Endothelial cell of umbilical vein (primary cell): ENCODE measurements at regions not wholly inside any gene's neighbourhood (a gene's known extent, or its start where the extent isn't known, plus 50 kb on each side); places are given as distances from the start of the nearest gene placed in this dataset.

Experiments
- BruUV-seq: library from RNA; stranded (reverse); fragments of 400-500 nt; replicated peaks from 2 replicates; lab custom pipeline; 2021; lab: Mats Ljungman, UMichigan
- CTCF ChIA-PET: fragments of 300-600, 350-600 bp; sonication (Branson Sonifier 250); formaldehyde crosslinking; loops from one replicate; lab custom pipeline; 2021; ENCODE audit warnings: antibody characterized with exemption, inconsistent platforms; lab: Charles Lee
- POLR2A ChIA-PET: fragments of 300-600, 350-600 bp; sonication (Branson Sonifier 250); formaldehyde crosslinking; loops from one replicate; lab custom pipeline; 2021; ENCODE audit warnings: antibody characterized with exemption, inconsistent platforms; lab: Charles Lee
- DNase-seq: peaks from one replicate; pipeline ENCODE4 v3.0.0-alpha.2; 2011; ENCODE audit warnings: low read depth, low spot score
- FAIRE-seq: peaks from 2 replicates; lab custom pipeline; 2011; peaks lifted over from hg19 to GRCh38; lab: Jason Lieb, UNC
- H2AFZ ChIP-seq: 2 replicates; pipeline ENCODE4 v1.6.0; 2012; ENCODE audit warnings: low read depth, low read length, control low read depth, inconsistent platforms
- H3K27ac ChIP-seq: 2 replicates; pipeline ENCODE4 v1.5.1; 2011; ENCODE audit warnings: low read depth, mild to moderate bottlenecking, control low read depth, low read length, moderate library complexity; ENCODE audit not compliant: insufficient read depth
- H3K27me3 ChIP-seq, 2 experiments: 2 replicates each; pipeline versions ENCODE4 v1.6.0 to v1.6.1; 2011; ENCODE audit warnings: low read length in 2 of 2, mixed read lengths in 1 of 2; ENCODE audit not compliant: control insufficient read depth in 2 of 2, insufficient read depth in 2 of 2
- H3K36me3 ChIP-seq, 2 experiments: 2 replicates in 1 of 2; 3 replicates in 1 of 2; pipeline ENCODE4 v1.5.1; 2011; ENCODE audit warnings: low read length in 2 of 2, mild to moderate bottlenecking in 1 of 2, moderate library complexity in 1 of 2; ENCODE audit not compliant: control insufficient read depth in 2 of 2, insufficient read depth in 2 of 2; ENCODE audit errors: extremely low read depth in 1 of 2
- H3K4me1 ChIP-seq: 3 replicates; pipeline ENCODE4 v1.5.1; 2011; ENCODE audit warnings: mild to moderate bottlenecking, low read length; ENCODE audit not compliant: control insufficient read depth, insufficient read depth; ENCODE audit errors: extremely low read depth
- H3K4me2 ChIP-seq: 2 replicates; pipeline ENCODE4 v1.6.1; 2011; ENCODE audit warnings: low read length, control low read depth, mixed read lengths; ENCODE audit not compliant: insufficient read depth
- H3K4me3 ChIP-seq, 3 experiments: fragments of 200-600 bp in 1 of 3; sonication (generic), shearing (Covaris generic) in 1 of 3; replicated peaks in 1 of 3; 2 replicates each; pipeline ENCODE4 v1.5.1; 2011 to 2016; ENCODE audit warnings: control low read depth in 3 of 3, low read length in 3 of 3, mild to moderate bottlenecking in 2 of 3, inconsistent platforms in 1 of 3, low read depth in 1 of 3, moderate library complexity in 1 of 3; ENCODE audit not compliant: insufficient read depth in 1 of 3
- H3K79me2 ChIP-seq: 2 replicates; pipeline ENCODE4 v1.6.0; 2012; ENCODE audit warnings: low read length, inconsistent platforms; ENCODE audit not compliant: control insufficient read depth, insufficient read depth
- H3K9ac ChIP-seq: replicated peaks from 2 replicates; pipeline ENCODE3; 2011; ENCODE audit warnings: low read length, control low read depth; ENCODE audit not compliant: insufficient read depth; ENCODE audit errors: extremely low read depth
- H3K9me1 ChIP-seq: replicated peaks from 3 replicates; pipeline ENCODE4 v1.6.0; 2011; ENCODE audit warnings: mild to moderate bottlenecking, low read length; ENCODE audit not compliant: control insufficient read depth, insufficient read depth; ENCODE audit errors: extremely low read depth
- H3K9me3 ChIP-seq: replicated peaks from 2 replicates; pipeline ENCODE4 v1.5.1; 2012; ENCODE audit warnings: low read length, inconsistent platforms; ENCODE audit not compliant: control insufficient read depth, insufficient read depth
- H4K20me1 ChIP-seq: replicated peaks from 2 replicates; pipeline ENCODE3; 2011; ENCODE audit warnings: mild to moderate bottlenecking, low read length; ENCODE audit not compliant: control insufficient read depth, insufficient read depth; ENCODE audit errors: extremely low read depth
- CTCF ChIP-seq, 2 donors: IDR thresholded peaks; 1 replicate in 1 of 2; 2 replicates in 1 of 2; pipeline ENCODE4 v1.5.1; 2011; ENCODE audit warnings: low read length in 2 of 2, mild to moderate bottlenecking in 2 of 2, moderate library complexity in 2 of 2, control low read depth in 1 of 2, inconsistent platforms in 1 of 2, low read depth in 1 of 2; ENCODE audit not compliant: insufficient read depth in 1 of 2; ENCODE audit errors: extremely low read depth in 1 of 2
- EZH2 ChIP-seq: IDR thresholded peaks from 2 replicates; pipeline ENCODE4 v1.6.1; 2012; ENCODE audit warnings: borderline replicate concordance, low read depth, mild to moderate bottlenecking, moderate library complexity, low read length, inconsistent platforms; ENCODE audit not compliant: severe bottlenecking
- FOS ChIP-seq: IDR thresholded peaks from 2 replicates; pipeline ENCODE4 v1.6.1; 2011; ENCODE audit warnings: mild to moderate bottlenecking, low read length, moderate library complexity, borderline replicate concordance; ENCODE audit not compliant: insufficient read depth
- GATA2 ChIP-seq: IDR thresholded peaks from 2 replicates; pipeline ENCODE4 v1.7.0; 2011; ENCODE audit warnings: low read depth, mild to moderate bottlenecking, moderate library complexity, mixed read lengths, low read length; ENCODE audit not compliant: insufficient read length, insufficient read depth
- JUN ChIP-seq: IDR thresholded peaks from 2 replicates; pipeline ENCODE4 v1.6.1; 2011; ENCODE audit warnings: borderline replicate concordance, low read depth; ENCODE audit not compliant: insufficient read length, insufficient read depth
- MAX ChIP-seq: IDR thresholded peaks from 2 replicates; pipeline ENCODE4 v1.6.1; 2011; ENCODE audit not compliant: insufficient read depth, insufficient read length
- MYC ChIP-seq: IDR thresholded peaks from one replicate; pipeline ENCODE4 v1.6.1; 2011; ENCODE audit warnings: mild to moderate bottlenecking, low read depth, low read length
- POLR2A ChIP-seq: IDR thresholded peaks from 2 replicates; pipeline ENCODE4 v1.6.1; 2012; ENCODE audit warnings: low read depth, mild to moderate bottlenecking, control low read depth, low read length
- POLR2AphosphoS5 ChIP-seq: IDR thresholded peaks from 2 replicates; pipeline ENCODE4 v1.6.1; 2012; ENCODE audit warnings: low read depth, mild to moderate bottlenecking, control low read depth, low read length, moderate library complexity; ENCODE audit not compliant: insufficient read depth
- dilution Hi-C: fragments of 300-500 bp; cut with MboI; formaldehyde crosslinking; loops from one replicate; pipeline ENCODE4 v1.15.0; 2019; ENCODE audit warnings: low sequenced_read_pairs; ENCODE audit not compliant: extremely low pct_ligation_motif_present
- intact Hi-C: fragments of 100-400 bp; cut with micrococcal nuclease; formaldehyde crosslinking; loops from one replicate; pipeline ENCODE4 v1.10.0; 2022

- H3K79me2 ChIP-seq, result no peaks in the 10 kb centered on the region
- no peak overlapping the region for H3K4me2 ChIP-seq
- no peak overlapping the region for H3K27ac ChIP-seq
- no peak overlapping the region for H2AFZ ChIP-seq
- no peaks in the 10 kb centered on the region for H3K9me1 ChIP-seq
- TF ChIP-seq MYC (no peak), POLR2AphosphoS5 (no peak), CTCF (IDR thresholded peaks at IDR 0.05; ENCODE audit: extremely low read depth in 1 of 2, insufficient read depth in 1 of 2, low read depth in 1 of 2, low read length in 2 of 2) (no peak), POLR2A (no peak), FOS (no peak), GATA2 (no peak)
- dilution Hi-C loops (no loop called here), intact Hi-C loops (no loop called here)
- FAIRE-seq (no peak), DNase-seq (no peak)
- no peaks in the 10 kb centered on the region for H4K20me1 ChIP-seq
- no peaks in the 10 kb centered on the region for H3K4me1 ChIP-seq
- no peaks in the 10 kb centered on the region for H3K9me3 ChIP-seq
- no peaks in the 10 kb centered on the region for H3K36me3 ChIP-seq
- BruUV-seq, result no TSS peak
- no peak overlapping the region for H3K9ac ChIP-seq
- no peak overlapping the region for H3K4me3 ChIP-seq
- POLR2A ChIA-PET, result no interaction called here
- H3K27me3 ChIP-seq, result no peaks in the 10 kb centered on the region
- CTCF ChIA-PET, result no interaction called here
These were observed 256.9 kb downstream of the LRFN2 start for GRCh38 chr6:40330301-40330721.

GRCh38 chr6:40328986-40329545, 258.1 kb downstream of the LRFN2 start:
- no TSS peak for BruUV-seq
- TF ChIP-seq POLR2A (no peak), EZH2 (no peak), FOS (no peak), CTCF (IDR thresholded peaks at IDR 0.05; ENCODE audit: extremely low read depth in 1 of 2, insufficient read depth in 1 of 2, low read depth in 1 of 2, low read length in 2 of 2) (no peak), JUN (no peak), MAX (no peak), POLR2AphosphoS5 (no peak), MYC (no peak), GATA2 (no peak)
- DNase-seq, result no peak
- Histone ChIP-seq H3K9ac (no peak overlapping the region), H3K4me1 (no peaks in the 10 kb centered on the region), H3K79me2 (no peaks in the 10 kb centered on the region), H3K27ac (no peak overlapping the region), H3K9me3 (no peaks in the 10 kb centered on the region), H3K4me2 (no peak overlapping the region), H3K9me1 (no peaks in the 10 kb centered on the region), H4K20me1 (no peaks in the 10 kb centered on the region), H2AFZ (no peak overlapping the region), H3K4me3 (no peak overlapping the region), H3K27me3 (no peaks in the 10 kb centered on the region), H3K36me3 (no peaks in the 10 kb centered on the region)
- ChIA-PET POLR2A (no interaction called here), CTCF (no interaction called here)
- no peak for FAIRE-seq
- dilution Hi-C loops (no loop called here), intact Hi-C loops (loop anchor here (10.0 kb wide), 1 partner anchor 496 kb away; no protein-coding TSS in a partner anchor)
